Germinal center (tissue), 1 donor: ENCODE measurements at regions not wholly inside any gene's neighbourhood (a gene's known extent, or its start where the extent isn't known, plus 50 kb on each side); places are given as distances from the start of the nearest gene placed in this dataset.
"Not testable (repeated sequence)": the region's sequence is repeated elsewhere in the genome, so short reads cannot be mapped to it uniquely, and the experiment has no call there.

ENCODE experiments used
- DNase-seq: peaks from one replicate; pipeline ENCODE4 v3.0.0; 2012; ENCODE audit warnings: mixed read lengths, low spot score

GRCh38 chr10:57689596-57690297 lies 577.9 kb downstream of the IPMK start:
- DNase-seq: no peak

GRCh38 chr10:57679916-57680315 lies 587.8 kb downstream of the IPMK start:
- no peak for DNase-seq

- DNase-seq: no peak
These were observed 592.6 kb downstream of the IPMK start for GRCh38 chr10:57675125-57675524.

GRCh38 chr10:57673446-57673960 lies 594.2 kb downstream of the IPMK start:
- no peak for DNase-seq

GRCh38 chr10:57664815-57665214 lies 602.9 kb downstream of the IPMK start:
- DNase-seq: no peak

GRCh38 chr10:57663401-57663800 lies 604.3 kb downstream of the IPMK start:
- no peak for DNase-seq

- no peak for DNase-seq
These were observed 606.5 kb downstream of the IPMK start for GRCh38 chr10:57661206-57661605.

GRCh38 chr10:57657164-57657765 lies 610.4 kb downstream of the IPMK start:
- DNase-seq: peak; percentile 7

- no peak for DNase-seq
These were observed 612.8 kb downstream of the IPMK start for GRCh38 chr10:57654856-57655255.

- DNase-seq: not testable (repeated sequence)
These were observed 622.6 kb downstream of the IPMK start for GRCh38 chr10:57645108-57645507.

GRCh38 chr10:57638411-57638810 lies 629.3 kb downstream of the IPMK start:
- DNase-seq: no peak

- no peak for DNase-seq
These were observed 639.0 kb downstream of the IPMK start for GRCh38 chr10:57628592-57629284.

GRCh38 chr10:57627642-57628178 lies 640.0 kb downstream of the IPMK start:
- no peak for DNase-seq

- DNase-seq: no peak
These were observed 642.7 kb downstream of the IPMK start for GRCh38 chr10:57624856-57625592.

GRCh38 chr10:57624066-57624465 lies 643.6 kb downstream of the IPMK start:
- no peak for DNase-seq

GRCh38 chr10:57621466-57621865 lies 646.2 kb downstream of the IPMK start:
- DNase-seq: no peak

- DNase-seq: no peak
These were observed 661.7 kb downstream of the IPMK start for GRCh38 chr10:57605948-57606485.

- no peak for DNase-seq
These were observed 668.3 kb downstream of the IPMK start for GRCh38 chr10:57599440-57599839.

GRCh38 chr10:57593983-57594573 lies 673.6 kb downstream of the IPMK start:
- DNase-seq: no peak

GRCh38 chr10:57579926-57580325 lies 687.8 kb downstream of the IPMK start:
- DNase-seq: no peak

GRCh38 chr10:57562211-57562610 lies 705.5 kb downstream of the IPMK start:
- no peak for DNase-seq
